Glutamatergic neuron (in vitro differentiated cells): ENCODE measurements at regions not wholly inside any gene's neighbourhood (a gene's known extent, or its start where the extent isn't known, plus 50 kb on each side); places are given as distances from the start of the nearest gene placed in this dataset.

ENCODE experiments used
- DNase-seq: peaks from one replicate; pipeline ENCODE4 v3.0.0; 2022
- H3K27ac Mint-ChIP-seq: one replicate; pipeline ENCODE4 v1.8.0; 2020; ENCODE audit warnings: mild to moderate bottlenecking, mixed read lengths, inconsistent platforms; ENCODE audit not compliant: unreplicated experiment
- H3K27me3 Mint-ChIP-seq: one replicate; pipeline ENCODE4 v1.8.0; 2020; ENCODE audit warnings: mild to moderate bottlenecking, moderate library complexity, mixed read lengths, inconsistent platforms; ENCODE audit not compliant: unreplicated experiment
- H3K36me3 Mint-ChIP-seq: one replicate; pipeline ENCODE4 v1.8.0; 2020; ENCODE audit warnings: mild to moderate bottlenecking, mixed read lengths, inconsistent platforms; ENCODE audit not compliant: unreplicated experiment
- H3K4me1 Mint-ChIP-seq: one replicate; pipeline ENCODE4 v1.8.0; 2020; ENCODE audit warnings: mild to moderate bottlenecking, low read depth, mixed read lengths, inconsistent platforms; ENCODE audit not compliant: unreplicated experiment
- H3K4me3 Mint-ChIP-seq: one replicate; pipeline ENCODE4 v1.8.0; 2020; ENCODE audit warnings: mild to moderate bottlenecking, mixed read lengths, inconsistent platforms; ENCODE audit not compliant: unreplicated experiment
- H3K9me3 Mint-ChIP-seq: one replicate; pipeline ENCODE4 v1.8.0; 2020; ENCODE audit warnings: mild to moderate bottlenecking, moderate library complexity, mixed read lengths, inconsistent platforms; ENCODE audit not compliant: unreplicated experiment
- CTCF ChIP-seq: fragments of 200-600 bp; sonication (generic); IDR thresholded peaks from one replicate; pipeline ENCODE4 v1.5.0; 2021; ENCODE audit not compliant: partially characterized antibody, unreplicated experiment

GRCh38 chr3:34360713-34361112, 562.3 kb downstream of the PDCD6IP start:
- H3K36me3 Mint-ChIP-seq, result no peaks in the 10 kb centered on the region
- H3K27ac Mint-ChIP-seq, result no peak overlapping the region
- H3K4me1 Mint-ChIP-seq, result no peaks in the 10 kb centered on the region
- H3K9me3 Mint-ChIP-seq, result peaks cover 1% of the 10 kb centered on the region
- no peak for DNase-seq
- H3K27me3 Mint-ChIP-seq, result no peaks in the 10 kb centered on the region
- H3K4me3 Mint-ChIP-seq, result no peak overlapping the region
- no peak for TF ChIP-seq CTCF

- no peaks in the 10 kb centered on the region for H3K4me1 Mint-ChIP-seq
- no peak for TF ChIP-seq CTCF
These were observed 563.5 kb downstream of the PDCD6IP start for GRCh38 chr3:34361921-34362320.

GRCh38 chr3:34362910-34363309, 564.5 kb downstream of the PDCD6IP start:
- no peak overlapping the region for H3K4me3 Mint-ChIP-seq
- no peak overlapping the region for H3K27ac Mint-ChIP-seq
- TF ChIP-seq CTCF, result no peak
- H3K36me3 Mint-ChIP-seq, result no peaks in the 10 kb centered on the region
- no peaks in the 10 kb centered on the region for H3K27me3 Mint-ChIP-seq
- no peak for DNase-seq
- H3K4me1 Mint-ChIP-seq, result no peaks in the 10 kb centered on the region
- no peaks in the 10 kb centered on the region for H3K9me3 Mint-ChIP-seq

More at GRCh38 chr3:34361921-34362320, 563.5 kb downstream of the PDCD6IP start:
- Mint-ChIP-seq H3K27me3 (no peaks in the 10 kb centered on the region), H3K36me3 (no peaks in the 10 kb centered on the region), H3K4me3 (no peak overlapping the region), H3K9me3 (peaks cover 1% of the 10 kb centered on the region), H3K27ac (no peak overlapping the region)
- no peak for DNase-seq

GRCh38 chr3:34363881-34364280, 565.5 kb downstream of the PDCD6IP start:
- no peak for DNase-seq
- Mint-ChIP-seq H3K4me1 (no peaks in the 10 kb centered on the region), H3K4me3 (no peak overlapping the region), H3K27ac (no peak overlapping the region), H3K27me3 (no peaks in the 10 kb centered on the region), H3K36me3 (no peaks in the 10 kb centered on the region), H3K9me3 (no peaks in the 10 kb centered on the region)
- TF ChIP-seq CTCF, result no peak

GRCh38 chr3:34364335-34364734, 565.9 kb downstream of the PDCD6IP start:
- no peak overlapping the region for H3K27ac Mint-ChIP-seq
- no peak overlapping the region for H3K4me3 Mint-ChIP-seq
- no peaks in the 10 kb centered on the region for H3K9me3 Mint-ChIP-seq
- no peaks in the 10 kb centered on the region for H3K36me3 Mint-ChIP-seq
- no peak for TF ChIP-seq CTCF
- no peak for DNase-seq
- H3K4me1 Mint-ChIP-seq, result no peaks in the 10 kb centered on the region
- H3K27me3 Mint-ChIP-seq, result no peaks in the 10 kb centered on the region
